HPDE6-E6E7 (cell line): ENCODE measurements at regions not wholly inside any gene's neighbourhood (a gene's known extent, or its start where the extent isn't known, plus 50 kb on each side); places are given as distances from the start of the nearest gene placed in this dataset.

ENCODE experiments used
- DNase-seq: peaks from one replicate; pipeline ENCODE4 v3.0.0; 2011; ENCODE audit warnings: missing footprints; ENCODE audit errors: extremely low spot score

- no peak for DNase-seq
Measured at GRCh38 chr1:228867951-228868730, 132.9 kb downstream of the RHOU start.

DNA sequence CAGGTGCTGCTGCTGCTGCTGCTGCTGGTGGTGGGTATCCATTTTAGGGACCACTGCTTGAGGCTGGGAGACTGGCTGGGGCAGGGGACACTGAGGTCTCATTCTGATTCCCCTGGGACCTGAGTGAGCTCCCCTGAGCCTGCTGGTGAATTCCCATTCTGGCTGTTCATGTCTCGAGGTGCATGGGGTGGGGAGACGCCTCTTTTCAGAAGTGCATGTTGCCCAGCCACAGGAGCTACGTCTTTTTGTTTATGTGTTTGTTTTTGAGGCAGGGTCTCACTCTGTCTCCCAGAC lies 133.4 kb downstream of the RHOU start:
- DNase-seq: no peak

DNA sequence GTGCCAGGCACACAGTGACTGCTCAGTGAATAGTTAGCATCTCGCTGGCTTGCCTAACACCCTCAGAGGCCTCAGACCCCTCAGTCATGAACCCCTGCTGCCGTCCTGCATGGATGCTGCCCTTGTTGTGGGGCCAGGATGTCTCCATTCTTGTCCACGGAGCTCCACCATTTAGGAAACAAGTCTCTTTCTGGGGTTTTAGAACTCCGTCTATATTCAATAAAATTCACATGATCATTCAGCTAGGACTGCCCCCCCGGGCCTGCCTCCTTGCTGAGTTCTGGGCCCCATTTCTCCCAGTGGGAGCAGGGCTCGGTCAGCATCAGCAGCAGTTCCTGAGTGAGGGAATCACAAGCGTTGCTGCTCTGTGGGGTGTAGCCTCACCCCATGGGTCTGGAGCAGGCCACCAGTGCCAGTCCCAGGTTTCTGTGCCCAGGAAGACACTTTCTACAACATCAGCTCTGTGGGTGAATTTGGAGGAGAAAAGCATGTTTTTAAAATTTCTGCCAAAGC lies 134.1 kb downstream of the RHOU start:
- DNase-seq: no peak

DNA sequence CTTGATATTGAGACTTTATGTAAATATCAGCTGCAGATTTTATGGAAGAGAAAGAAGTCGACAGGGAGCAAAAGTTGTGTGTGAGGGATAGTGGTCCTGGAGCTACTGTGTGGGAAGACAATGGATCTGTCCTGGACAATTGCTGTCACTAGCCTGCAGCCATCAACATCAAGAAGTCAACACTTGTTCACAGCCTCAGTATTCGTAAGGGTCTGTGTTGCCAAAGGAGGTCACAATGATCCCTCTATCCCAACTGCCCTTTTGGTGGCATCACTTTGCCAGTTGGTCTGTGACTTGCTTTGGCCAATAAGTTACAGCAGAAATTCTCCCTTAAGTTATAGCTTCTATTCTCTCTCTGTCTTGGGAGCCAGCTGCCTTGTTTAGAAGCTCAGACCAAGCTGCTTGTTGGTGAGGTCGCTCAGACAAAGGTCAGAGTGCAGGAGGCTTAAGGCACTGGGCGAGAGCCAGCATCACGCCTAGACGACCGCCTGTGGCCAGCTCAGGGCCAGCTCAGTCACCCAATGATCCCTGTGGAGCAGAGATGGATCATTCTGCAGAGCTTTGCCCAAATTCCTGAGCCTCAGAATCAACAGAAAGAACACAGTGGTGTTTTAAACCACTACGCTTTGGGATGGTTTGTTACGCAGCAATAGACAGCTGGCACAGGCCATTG lies 134.9 kb downstream of the RHOU start:
- no peak for DNase-seq

DNA sequence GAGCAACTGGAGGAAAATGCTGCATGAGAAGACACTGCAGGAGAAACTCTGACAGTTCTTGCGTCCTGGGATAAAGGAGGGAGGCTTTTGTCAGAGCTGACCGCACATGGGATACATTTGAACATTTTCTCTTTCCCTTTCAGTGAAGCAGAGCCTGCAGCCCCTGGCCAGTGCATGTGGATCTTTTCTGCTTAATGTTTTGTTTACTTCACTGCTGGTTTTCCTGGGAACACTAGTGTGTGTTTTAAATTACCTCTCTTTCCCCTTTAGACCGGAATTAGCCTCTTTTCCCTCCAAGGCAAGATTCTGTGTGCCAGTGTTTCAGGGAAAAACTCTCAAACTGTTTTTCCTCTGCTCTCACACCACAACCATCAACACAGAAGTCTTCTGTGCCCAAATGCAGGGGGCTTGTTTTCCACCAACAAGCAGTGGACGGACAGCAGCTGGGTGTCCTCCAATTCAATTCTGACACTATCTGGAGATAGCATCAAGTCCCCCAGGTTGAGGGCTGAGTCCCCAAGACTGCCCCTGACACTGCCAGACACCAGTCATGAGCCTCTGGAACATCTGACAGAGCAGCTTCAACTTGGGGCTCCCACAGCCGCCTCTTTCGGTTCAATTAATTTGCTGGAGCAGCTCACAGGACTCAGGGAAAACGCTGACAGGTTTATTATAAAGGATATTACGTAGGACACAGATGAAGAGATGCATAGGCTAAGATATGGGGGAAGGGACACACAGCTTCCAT lies 136.2 kb downstream of the RHOU start:
- no peak for DNase-seq

GRCh38 chr1:228872080-228872479 lies 136.8 kb downstream of the RHOU start:
- no peak for DNase-seq

DNA sequence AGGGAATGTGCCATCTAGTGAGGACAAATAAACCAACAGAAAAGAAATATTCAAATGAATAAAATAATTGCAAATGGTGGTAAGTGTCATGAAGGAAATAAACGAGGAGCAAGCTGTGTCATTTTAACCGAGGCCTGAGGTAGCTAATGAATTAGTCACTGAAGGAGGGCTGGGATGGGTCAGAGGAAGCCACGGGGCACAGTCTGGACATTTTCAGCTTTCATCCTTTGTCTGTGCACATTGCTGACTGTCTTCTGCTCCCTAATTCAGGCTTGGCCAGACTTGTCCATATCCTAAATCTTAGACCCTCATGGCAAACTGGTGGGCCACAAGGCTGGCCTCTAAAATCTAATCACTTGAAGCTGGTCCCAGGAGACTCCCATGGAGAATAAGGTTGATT lies 138.4 kb downstream of the RHOU start:
- DNase-seq: no peak

GRCh38 chr1:228875741-228876140 lies 140.5 kb downstream of the RHOU start:
- no peak for DNase-seq

GRCh38 chr1:228876187-228876586 lies 140.9 kb downstream of the RHOU start:
- DNase-seq: no peak

DNA sequence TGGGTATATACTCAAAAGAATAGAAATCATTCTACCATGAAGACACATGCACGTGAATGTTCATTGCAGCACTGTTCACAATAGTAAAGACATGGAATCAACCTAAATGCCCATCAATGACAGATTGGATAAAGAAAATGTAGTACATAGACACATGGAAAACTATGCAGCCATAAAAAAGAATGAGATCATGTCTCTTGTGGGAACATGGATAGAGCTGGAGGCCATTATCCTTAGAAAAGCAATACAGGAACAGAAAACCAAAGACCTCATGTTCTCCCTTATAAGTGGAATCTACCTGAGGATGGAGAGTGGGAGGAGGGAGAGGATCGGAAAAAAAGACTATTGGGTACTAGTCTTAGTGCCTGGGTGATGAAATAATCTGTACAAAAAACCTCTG lies 143.9 kb downstream of the RHOU start:
- no peak for DNase-seq

- no peak for DNase-seq
Measured at GRCh38 chr1:228882041-228882770, 146.9 kb downstream of the RHOU start.

DNA sequence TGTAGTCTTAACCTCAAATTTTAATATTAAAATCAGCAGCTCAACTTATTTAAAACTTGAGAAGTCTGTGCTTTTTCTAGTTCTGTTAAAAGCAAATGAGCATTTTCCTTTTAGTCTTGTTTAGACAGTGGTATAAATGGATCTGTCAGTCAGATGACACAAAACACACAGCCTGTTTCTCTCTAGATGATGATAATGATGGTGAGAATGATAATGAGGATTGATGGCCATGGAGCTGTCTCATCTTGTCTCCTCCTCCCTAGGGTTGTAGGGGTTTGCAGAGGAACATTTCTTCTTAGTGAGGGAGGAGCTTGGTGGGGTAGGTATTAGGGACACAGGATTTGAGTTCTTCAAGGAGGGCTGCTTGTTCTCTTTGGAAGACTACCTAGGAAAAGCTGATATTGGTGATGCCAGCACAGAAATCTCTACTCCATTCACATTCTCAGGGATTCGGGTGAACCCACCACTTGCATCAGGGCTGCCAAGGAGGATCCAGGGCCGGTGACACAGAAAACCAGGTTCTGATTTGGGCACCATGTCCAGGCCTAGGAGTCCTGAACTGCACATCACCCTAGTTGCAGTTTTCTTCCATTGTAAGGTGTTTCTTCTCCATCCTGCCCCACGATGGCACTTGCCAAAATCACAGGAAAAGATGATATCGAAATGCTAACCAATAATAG lies 147.6 kb downstream of the RHOU start:
- no peak for DNase-seq

GRCh38 chr1:228883535-228883934 lies 148.3 kb downstream of the RHOU start:
- no peak for DNase-seq

- DNase-seq: no peak
Measured at GRCh38 chr1:228884196-228884595, 148.9 kb downstream of the RHOU start.

GRCh38 chr1:228884615-228885566 lies 149.6 kb downstream of the RHOU start:
- no peak for DNase-seq

DNA sequence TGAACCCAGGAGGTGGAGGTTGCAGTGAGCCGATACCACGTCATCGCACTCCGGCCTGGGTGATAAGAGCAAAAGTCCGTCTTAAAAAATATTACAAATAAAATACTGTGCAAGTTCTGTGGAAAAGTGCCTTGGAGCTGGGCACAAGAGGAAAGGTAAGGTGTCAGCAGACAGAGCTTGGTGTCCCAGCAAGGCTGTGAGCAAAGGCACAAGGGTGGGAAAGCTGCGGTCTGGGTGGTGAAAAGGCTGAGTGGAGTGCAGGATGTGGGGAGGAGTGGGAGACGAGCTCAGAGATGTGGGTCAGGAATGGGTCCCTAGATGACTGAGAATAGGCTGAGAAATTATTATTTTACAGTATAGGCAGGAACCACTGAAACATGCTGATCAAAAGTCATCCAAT lies 150.6 kb downstream of the RHOU start:
- DNase-seq: no peak

GRCh38 chr1:228887101-228887500 lies 151.8 kb downstream of the RHOU start:
- no peak for DNase-seq

GRCh38 chr1:228887960-228888359 lies 152.7 kb downstream of the RHOU start:
- no peak for DNase-seq

GRCh38 chr1:228889289-228889688 lies 154.0 kb downstream of the RHOU start:
- DNase-seq: no peak

GRCh38 chr1:228891272-228892034 lies 156.2 kb downstream of the RHOU start:
- DNase-seq: no peak
